HL-60/S4 treated with phorbol 12-myristate 13-acetate at 8.2 ng/mL for 4 days and 3 days (cell line): ENCODE measurements at regions not wholly inside any gene's neighbourhood (a gene's known extent, or its start where the extent isn't known, plus 50 kb on each side); places are given as distances from the start of the nearest gene placed in this dataset.
"Not testable (repeated sequence)": the region's sequence is repeated elsewhere in the genome, so short reads cannot be mapped to it uniquely, and the experiment has no call there.

Experiments
- in situ Hi-C: fragments of 300-500 bp; cut with MboI; formaldehyde crosslinking; loops from 2 replicates; pipeline ENCODE4 v1.15.0; 2022; ENCODE audit warnings: low sequenced_read_pairs

DNA sequence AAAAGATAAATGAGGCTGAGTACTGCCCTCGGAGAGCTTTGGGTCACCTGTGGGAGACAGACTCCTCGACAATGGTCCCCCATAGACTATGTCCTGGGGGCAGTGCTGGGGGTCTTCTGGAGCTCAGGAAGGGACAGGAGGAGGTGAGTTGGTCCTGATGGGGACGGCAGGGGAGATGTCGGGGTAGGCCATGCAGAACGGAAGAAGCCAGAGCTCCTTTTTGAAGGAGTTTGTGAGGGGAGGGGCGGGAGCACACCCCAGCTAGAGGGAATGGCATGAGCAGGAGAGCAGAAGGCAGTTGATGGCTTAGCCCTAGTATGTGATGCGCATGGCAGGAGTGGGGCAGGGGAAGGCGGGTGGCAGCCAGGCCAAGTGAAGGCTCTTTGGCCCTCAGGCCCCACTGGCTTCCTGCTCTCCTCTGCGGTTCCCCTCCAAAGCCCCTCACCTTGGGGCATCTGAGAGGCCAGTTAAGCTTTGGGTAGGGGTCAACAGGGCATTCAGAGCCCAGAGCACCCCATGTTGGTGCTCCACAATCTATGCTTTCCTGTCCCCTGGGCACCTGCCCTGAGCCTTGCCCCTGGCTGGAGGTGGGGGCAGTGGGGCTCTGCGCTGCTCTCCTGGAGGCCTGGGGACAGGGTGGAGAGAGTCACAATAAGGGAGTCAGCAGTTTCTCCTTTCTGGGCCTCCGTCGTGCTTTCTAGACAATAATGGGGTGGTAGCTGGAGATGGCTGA is 179.3 kb downstream of the SMAD6 start:
- in situ Hi-C loops, result no loop called here

GRCh38 chr15:66882251-66883020 is 180.4 kb downstream of the SMAD6 start:
- in situ Hi-C loops, result no loop called here

GRCh38 chr15:66883284-66883911 is 181.4 kb downstream of the SMAD6 start:
- in situ Hi-C loops, result no loop called here

DNA sequence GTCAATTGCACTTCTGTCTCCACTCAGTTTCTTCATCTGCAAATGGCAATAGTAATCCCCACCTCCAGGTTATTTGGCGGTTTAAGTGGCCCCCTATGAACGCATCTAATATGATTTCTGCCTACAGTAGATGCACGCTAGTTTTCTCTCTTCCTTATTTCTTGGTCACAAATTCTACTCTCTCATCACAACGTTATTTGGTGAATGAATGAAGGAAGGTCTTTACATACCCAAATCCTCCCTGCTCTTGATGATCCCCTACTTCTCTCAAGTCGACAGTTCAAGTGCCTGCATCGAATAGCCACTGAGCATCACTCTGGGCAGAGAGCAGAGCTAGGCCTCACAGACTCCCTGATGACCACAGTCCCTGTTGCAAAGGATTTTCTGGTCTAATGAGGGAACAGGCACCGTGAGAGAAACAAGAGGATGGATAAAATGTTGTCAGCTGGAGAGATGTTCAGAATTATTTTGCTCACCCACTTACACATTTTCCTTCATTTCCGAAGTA is 181.2 kb upstream of the SMAD3 start:
- in situ Hi-C loops, result no loop called here

GRCh38 chr15:66884661-66885237 is 180.7 kb upstream of the SMAD3 start:
- in situ Hi-C loops, result no loop called here

GRCh38 chr15:66885281-66885915 is 180.0 kb upstream of the SMAD3 start:
- in situ Hi-C loops, result no loop called here

DNA sequence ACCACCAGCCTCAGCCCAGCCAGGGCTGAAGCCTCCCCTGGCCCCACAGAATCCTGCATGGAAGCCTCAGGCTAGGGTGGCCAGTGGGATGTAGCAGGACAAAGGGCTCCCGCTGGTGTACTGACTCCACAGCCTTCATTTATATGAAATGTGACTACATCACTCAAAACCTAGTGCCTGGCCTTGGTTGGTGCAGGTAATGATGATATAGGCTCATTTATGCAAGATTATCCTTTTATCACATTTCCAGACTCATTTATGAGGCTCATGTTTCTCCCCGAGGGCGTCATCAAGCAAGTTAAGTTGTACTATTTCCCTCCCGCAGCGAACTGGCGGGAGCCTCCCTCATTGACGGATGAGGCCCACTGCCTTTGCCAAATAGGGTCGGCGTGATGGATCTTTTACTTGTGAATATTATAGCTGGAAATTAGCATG is 179.1 kb upstream of the SMAD3 start:
- in situ Hi-C loops, result no loop called here

DNA sequence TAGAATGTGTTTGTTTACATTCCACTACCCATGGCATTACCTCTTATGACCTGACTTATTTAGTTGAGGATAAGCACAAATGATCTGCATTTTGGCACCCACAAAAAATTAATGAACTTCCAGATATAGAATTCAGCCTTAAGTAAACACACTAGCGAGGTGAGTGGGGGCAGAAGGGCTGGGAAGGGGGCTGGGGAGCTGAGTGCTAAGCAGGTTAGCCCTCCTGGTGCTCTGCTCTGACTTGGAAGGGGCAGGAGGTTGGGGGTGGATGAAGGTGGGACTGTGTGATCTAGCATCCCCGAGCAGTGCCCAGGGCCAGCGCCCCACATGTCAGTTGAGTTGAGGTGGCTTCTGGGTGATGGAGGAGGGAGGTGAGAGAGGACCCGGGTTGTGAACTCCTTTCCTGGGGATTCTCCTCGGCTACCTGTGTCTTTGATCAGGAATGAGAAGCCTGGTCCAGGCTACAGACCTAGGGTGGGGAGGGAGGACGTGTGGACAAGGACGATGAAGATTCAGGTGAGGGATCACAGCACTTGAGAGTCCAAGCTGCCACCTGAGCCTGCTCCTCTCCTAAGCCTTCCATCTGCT is 178.6 kb upstream of the SMAD3 start:
- in situ Hi-C loops, result no loop called here

DNA sequence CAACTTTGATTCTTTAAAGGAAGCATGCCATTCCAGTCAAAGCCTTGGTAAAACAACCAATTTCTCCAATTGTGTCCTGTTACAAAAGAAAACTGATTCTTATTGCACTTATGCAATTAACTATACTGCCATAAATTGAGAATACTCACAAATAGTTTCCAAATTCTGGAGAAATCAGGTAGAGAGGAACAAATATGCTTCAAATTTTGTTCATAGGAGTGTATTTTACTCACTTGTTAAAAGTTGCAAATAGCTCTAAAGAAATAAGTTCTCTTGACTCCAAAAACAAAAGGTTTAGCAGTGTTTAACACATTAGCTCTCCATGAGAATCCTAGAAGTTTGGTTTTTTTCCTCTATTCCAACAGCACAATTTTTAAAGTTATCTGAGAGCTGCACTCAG is 176.1 kb upstream of the SMAD3 start:
- in situ Hi-C loops, result not testable (repeated sequence)

DNA sequence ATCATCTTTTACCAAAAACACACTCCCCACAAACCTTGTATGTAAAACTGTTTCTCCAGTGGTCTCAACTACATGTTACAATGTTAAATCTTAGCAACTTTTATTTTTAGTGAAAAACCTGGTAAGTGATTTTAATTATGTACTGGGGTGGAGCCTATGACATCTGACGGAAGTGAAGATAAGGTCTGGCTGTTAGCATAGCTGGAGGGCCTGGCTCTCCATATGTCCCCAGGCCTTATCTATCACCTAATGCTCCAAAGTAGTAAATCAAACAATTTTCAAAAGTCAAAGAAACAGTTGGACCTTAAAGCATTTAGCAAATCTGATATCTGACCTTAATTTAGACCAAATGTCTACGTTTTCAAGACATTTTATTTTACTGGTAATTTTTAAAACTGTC is 173.6 kb upstream of the SMAD3 start:
- in situ Hi-C loops, result no loop called here

DNA sequence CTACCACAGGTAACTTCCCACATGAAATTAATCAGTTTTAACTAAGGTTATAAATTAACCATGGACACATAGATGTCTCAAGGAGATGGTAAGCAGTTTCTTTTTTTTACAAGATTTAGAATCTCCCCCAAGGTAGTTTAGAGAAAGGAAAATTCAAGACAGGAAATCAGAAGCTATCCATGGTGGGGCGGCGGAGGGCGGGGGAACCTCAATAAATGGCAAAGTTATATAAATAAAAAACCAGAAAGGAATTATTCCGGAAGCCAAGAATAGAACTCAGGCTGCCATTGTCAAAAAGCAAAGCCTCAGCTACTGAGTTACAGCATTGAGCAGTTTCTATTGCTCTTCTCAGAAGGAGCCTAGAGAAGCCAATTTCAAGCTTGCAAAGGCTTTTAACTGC is 172.1 kb upstream of the SMAD3 start:
- in situ Hi-C loops, result no loop called here

DNA sequence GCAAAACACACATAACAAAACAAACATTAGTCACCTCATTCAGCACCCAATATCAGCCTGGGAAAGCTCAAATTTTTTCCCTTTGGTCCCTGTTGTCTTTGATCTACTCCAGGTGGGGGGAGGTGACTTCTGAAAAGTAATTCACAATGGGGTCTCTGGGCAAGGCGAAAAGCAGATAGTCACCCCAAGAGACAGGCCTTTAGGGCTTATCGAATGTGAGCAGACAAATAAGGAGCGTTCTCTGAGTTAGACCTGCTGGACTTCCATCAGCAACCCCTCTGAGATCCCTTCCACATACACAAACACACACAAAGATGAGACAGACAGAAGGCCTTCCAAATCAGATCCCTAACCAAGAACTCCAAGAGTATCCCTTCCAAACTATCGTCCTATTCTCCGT is 171.0 kb upstream of the SMAD3 start:
- in situ Hi-C loops, result no loop called here

- in situ Hi-C loops, result no loop called here
These were observed 170.2 kb upstream of the SMAD3 start for GRCh38 chr15:66894986-66895780.

GRCh38 chr15:66895794-66896453 is 169.5 kb upstream of the SMAD3 start:
- in situ Hi-C loops, result no loop called here

GRCh38 chr15:66896611-66897010 is 168.8 kb upstream of the SMAD3 start:
- in situ Hi-C loops, result no loop called here

GRCh38 chr15:66897416-66897815 is 168.0 kb upstream of the SMAD3 start:
- in situ Hi-C loops, result no loop called here

GRCh38 chr15:66897971-66898370 is 167.4 kb upstream of the SMAD3 start:
- in situ Hi-C loops, result no loop called here

DNA sequence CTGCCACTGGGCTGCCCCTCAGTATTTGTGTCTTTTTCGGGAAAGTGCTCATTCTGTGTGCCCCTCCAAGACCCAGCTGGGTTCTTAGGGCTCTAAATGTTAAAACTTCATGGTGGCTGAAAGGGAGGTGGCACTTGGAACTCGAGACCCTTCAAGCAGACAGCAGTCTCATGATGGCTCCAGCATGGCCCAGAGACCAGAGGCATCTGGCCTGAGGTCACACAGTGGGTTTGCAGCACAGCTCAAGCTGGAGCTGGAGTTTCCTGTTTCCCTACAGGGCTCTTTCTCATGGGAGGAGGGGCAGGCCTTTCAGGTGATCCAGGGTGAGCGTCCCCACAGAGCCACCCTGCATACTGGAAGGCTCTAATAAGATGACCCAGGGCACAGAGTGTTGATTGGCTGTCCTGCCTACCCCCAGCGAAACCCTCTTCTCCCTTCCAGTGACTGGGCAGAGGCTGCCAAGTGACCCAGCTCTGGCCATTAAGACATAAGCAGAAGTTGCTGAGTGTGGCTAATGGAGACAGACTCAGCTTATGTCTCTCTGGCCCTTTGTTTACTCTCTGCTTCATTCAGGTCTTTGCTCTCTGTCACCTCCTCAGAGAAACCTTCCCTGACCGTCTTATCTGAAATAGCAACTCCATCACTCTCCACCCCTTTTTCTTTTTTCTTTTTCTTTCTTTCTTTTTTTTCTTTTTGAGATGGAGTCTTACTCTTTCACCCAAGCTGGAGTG is 166.6 kb upstream of the SMAD3 start:
- in situ Hi-C loops, result no loop called here
